GM12874 (cell line): ENCODE measurements at regions not wholly inside any gene's neighbourhood (a gene's known extent, or its start where the extent isn't known, plus 50 kb on each side); places are given as distances from the start of the nearest gene placed in this dataset.

ENCODE experiments used
- CTCF ChIP-seq: IDR thresholded peaks from 2 replicates; pipeline ENCODE4 v1.5.1; 2011; ENCODE audit warnings: low read depth, mild to moderate bottlenecking, control low read depth, low read length, moderate library complexity; ENCODE audit not compliant: insufficient read depth

- no peak for TF ChIP-seq CTCF
Measured at GRCh38 chr9:88678008-88678407, 143.0 kb downstream of the NXNL2 start.

GRCh38 chr9:88678431-88678830, 143.5 kb downstream of the NXNL2 start:
- no peak for TF ChIP-seq CTCF

- TF ChIP-seq CTCF: no peak
Measured at GRCh38 chr9:88680041-88680440, 145.1 kb downstream of the NXNL2 start.

GRCh38 chr9:88680505-88681160, 145.7 kb downstream of the NXNL2 start:
- TF ChIP-seq CTCF: no peak

GRCh38 chr9:88681434-88681833, 146.5 kb downstream of the NXNL2 start:
- TF ChIP-seq CTCF: no peak

GRCh38 chr9:88682431-88682831, 147.5 kb downstream of the NXNL2 start:
- TF ChIP-seq CTCF: no peak

GRCh38 chr9:88684046-88684445, 149.1 kb downstream of the NXNL2 start:
- no peak for TF ChIP-seq CTCF
